IMR-90 (cell line): ENCODE measurements at regions not wholly inside any gene's neighbourhood (a gene's known extent, or its start where the extent isn't known, plus 50 kb on each side); places are given as distances from the start of the nearest gene placed in this dataset.

Experiments used
- ATAC-seq: fragments of 200-7000 bp; cut with Tn5 transposase; 2 replicates; pipeline ENCODE4 v1.9.1; 2020; ENCODE audit warnings: low read depth, mild to moderate bottlenecking, moderate library complexity
- BruUV-seq: library from RNA; stranded (reverse); fragments of 400-500 nt; replicated peaks from 2 replicates; lab custom pipeline; 2021; lab: Mats Ljungman, UMichigan
- CTCF ChIA-PET: fragments of 300-600 bp; formaldehyde crosslinking; extraction: SDS; loops from one replicate; lab custom pipeline; 2021; ENCODE audit warnings: antibody characterized with exemption; lab: Yijun Ruan, JAX
- POLR2A ChIA-PET: fragments of 300-600 bp; sonication (Branson Sonifier 250); formaldehyde crosslinking; loops from one replicate; lab custom pipeline; 2022; ENCODE audit warnings: antibody characterized with exemption; ENCODE audit not compliant: unreplicated experiment; lab: Charles Lee
- DNase-seq: peaks from one replicate; pipeline ENCODE4 v3.0.0; 2013
- H2AFZ ChIP-seq: replicated peaks from 2 replicates; pipeline ENCODE3; 2013; ENCODE audit warnings: low read length, mild to moderate bottlenecking; ENCODE audit not compliant: poor library complexity
- H2AK5ac ChIP-seq: 2 replicates; pipeline ENCODE4 v1.6.1; 2013; ENCODE audit warnings: low read depth, low read length, inconsistent platforms
- H2AK9ac ChIP-seq: replicated peaks from 2 replicates; pipeline ENCODE3; 2013; ENCODE audit warnings: mild to moderate bottlenecking, low read depth, low read length, moderate library complexity; ENCODE audit not compliant: poor library complexity
- H2BK120ac ChIP-seq: 2 replicates; pipeline ENCODE4 v1.6.1; 2013; ENCODE audit warnings: low read depth, low read length, inconsistent platforms
- H2BK15ac ChIP-seq: 3 replicates; pipeline ENCODE4 v1.6.1; 2013; ENCODE audit warnings: low read depth, low read length, inconsistent platforms
- H2BK20ac ChIP-seq: 2 replicates; pipeline ENCODE4 v1.6.1; 2013; ENCODE audit warnings: low read depth, mild to moderate bottlenecking, inconsistent platforms, low read length, moderate library complexity
- H2BK5ac ChIP-seq: 2 replicates; pipeline ENCODE4 v1.6.1; 2013; ENCODE audit warnings: mild to moderate bottlenecking, low read depth, low read length, inconsistent platforms; ENCODE audit not compliant: poor library complexity, severe bottlenecking
- H3K14ac ChIP-seq: replicated peaks from 2 replicates; pipeline ENCODE4 v1.6.1; 2013; ENCODE audit warnings: low read depth, low read length, inconsistent platforms
- H3K18ac ChIP-seq: 2 replicates; pipeline ENCODE4 v1.6.1; 2013; ENCODE audit warnings: low read depth, low read length, control low read depth
- H3K23ac ChIP-seq: 2 replicates; pipeline ENCODE4 v1.6.1; 2013; ENCODE audit warnings: low read depth, low read length, inconsistent platforms
- H3K27ac ChIP-seq: 2 replicates; pipeline ENCODE4 v1.5.1; 2013; ENCODE audit warnings: mild to moderate bottlenecking, control low read depth, low read length; ENCODE audit not compliant: insufficient read depth
- H3K27me3 ChIP-seq: 2 replicates; pipeline ENCODE4 v1.6.1; 2013; ENCODE audit warnings: low read length; ENCODE audit not compliant: control insufficient read depth, insufficient read depth
- H3K36me3 ChIP-seq: 2 replicates; pipeline ENCODE4 v1.6.1; 2013; ENCODE audit warnings: low read length, mixed read lengths; ENCODE audit not compliant: control insufficient read depth, insufficient read depth
- H3K4ac ChIP-seq: 2 replicates; pipeline ENCODE4 v1.6.1; 2013; ENCODE audit warnings: low read depth, low read length, inconsistent platforms
- H3K4me1 ChIP-seq: 2 replicates; pipeline ENCODE4 v1.6.1; 2013; ENCODE audit warnings: low read length, mixed read lengths; ENCODE audit not compliant: control insufficient read depth, insufficient read depth
- H3K4me2 ChIP-seq: 2 replicates; pipeline ENCODE4 v1.6.1; 2013; ENCODE audit warnings: low read depth, mild to moderate bottlenecking, control low read depth, low read length, moderate library complexity
- H3K4me3 ChIP-seq: 2 replicates; pipeline ENCODE4 v1.5.1; 2013; ENCODE audit warnings: low read depth, mild to moderate bottlenecking, control low read depth, low read length, moderate library complexity; ENCODE audit not compliant: insufficient read depth
- H3K56ac ChIP-seq: 2 replicates; pipeline ENCODE4 v1.6.1; 2013; ENCODE audit warnings: low read length, inconsistent platforms; ENCODE audit not compliant: insufficient read depth; ENCODE audit errors: extremely low read depth
- H3K79me1 ChIP-seq, 2 experiments: 2 replicates each; pipeline ENCODE4 v1.6.1; 2013; ENCODE audit warnings: low read length in 2 of 2, inconsistent platforms in 1 of 2, low read depth in 1 of 2
- H3K9ac ChIP-seq: 2 replicates; pipeline ENCODE4 v1.6.1; 2013; ENCODE audit warnings: low read depth, low read length, control low read depth
- H3K9me1 ChIP-seq: 2 replicates; pipeline ENCODE4 v1.6.1; 2013; ENCODE audit warnings: low read length, inconsistent platforms; ENCODE audit not compliant: insufficient read depth
- H3K9me3 ChIP-seq: 2 replicates; pipeline ENCODE4 v1.6.1; 2013; ENCODE audit warnings: low read length; ENCODE audit not compliant: control insufficient read depth, insufficient read depth
- H4K20me1 ChIP-seq: 2 replicates; pipeline ENCODE4 v1.6.1; 2013; ENCODE audit warnings: low read length, inconsistent platforms; ENCODE audit not compliant: insufficient read depth
- H4K5ac ChIP-seq: 2 replicates; pipeline ENCODE4 v1.6.1; 2013; ENCODE audit warnings: mild to moderate bottlenecking, low read depth, low read length, control low read depth
- H4K8ac ChIP-seq, 2 experiments: 2 replicates each; pipeline ENCODE4 v1.6.1; 2013; ENCODE audit warnings: low read depth in 2 of 2, low read length in 2 of 2, control low read depth in 1 of 2, inconsistent platforms in 1 of 2
- H4K91ac ChIP-seq: 2 replicates; pipeline ENCODE4 v1.6.1; 2013; ENCODE audit warnings: low read depth, low read length, inconsistent platforms; ENCODE audit not compliant: insufficient read depth
- BHLHE40 ChIP-seq: fragments of 150-350 bp; IDR thresholded peaks from 2 replicates; pipeline ENCODE4 v1.6.1; 2016; ENCODE audit warnings: mild to moderate bottlenecking, low read depth, low read length
- CEBPB ChIP-seq: IDR thresholded peaks from 2 replicates; pipeline ENCODE4 v1.6.1; 2012; ENCODE audit warnings: low read depth, low read length, improper control_type of control experiment
- CHD1 ChIP-seq: IDR thresholded peaks from 2 replicates; pipeline ENCODE4 v1.6.1; 2012; ENCODE audit warnings: low read depth, low read length, improper control_type of control experiment
- CTCF ChIP-seq: conservative IDR thresholded peaks from 2 replicates; pipeline ENCODE4 v1.5.1; 2012; ENCODE audit warnings: mild to moderate bottlenecking, low read depth, low read length, improper control_type of control experiment
- ELK1 ChIP-seq: fragments of 150-350 bp; IDR thresholded peaks from 2 replicates; pipeline ENCODE4 v1.6.1; 2016; ENCODE audit warnings: low read depth, mild to moderate bottlenecking, low read length, moderate library complexity, borderline replicate concordance
- FOS ChIP-seq: fragments of 150-350 bp; IDR thresholded peaks from 2 replicates; pipeline ENCODE4 v1.6.1; 2016; ENCODE audit warnings: low read depth, low read length
- MAFK ChIP-seq: IDR thresholded peaks from 2 replicates; pipeline ENCODE4 v1.6.1; 2012; ENCODE audit warnings: low read depth, low read length, improper control_type of control experiment
- NFE2L2 ChIP-seq: fragments of 150-350 bp; IDR thresholded peaks from 2 replicates; pipeline ENCODE4 v1.6.1; 2016; ENCODE audit warnings: low read depth, mild to moderate bottlenecking, low read length
- POLR2A ChIP-seq: IDR thresholded peaks from 2 replicates; pipeline ENCODE4 v1.6.1; 2012; ENCODE audit warnings: mild to moderate bottlenecking, low read depth, low read length
- RAD21 ChIP-seq: IDR thresholded peaks from 2 replicates; pipeline ENCODE4 v1.6.1; 2012; ENCODE audit warnings: low read length, improper control_type of control experiment
- RCOR1 ChIP-seq: IDR thresholded peaks from 2 replicates; pipeline ENCODE4 v1.6.1; 2012; ENCODE audit warnings: mild to moderate bottlenecking, low read length, improper control_type of control experiment; ENCODE audit not compliant: insufficient replicate concordance
- WGBS, 2 experiments: methylation state at CpG; one replicate each; pipeline versions ENCODE4 v1.1.5 to v1.1.7; 2013; ENCODE audit warnings: missing lambda C conversion rate in 2 of 2; ENCODE audit not compliant: insufficient read length in 1 of 2; ENCODE audit errors: extremely low coverage in 2 of 2; 5-methylcytosine and 5-hydroxymethylcytosine counted together
- dilution Hi-C: fragments of 300-500 bp; cut with HindIII; formaldehyde crosslinking; loops from one replicate; pipeline ENCODE4 v1.14.3; 2018; ENCODE audit warnings: low sequenced_read_pairs; ENCODE audit not compliant: unreplicated experiment
- in situ Hi-C: fragments of 300-500 bp; cut with MboI; formaldehyde crosslinking; loops from 3 replicates; pipeline ENCODE4 v1.14.3; 2019; ENCODE audit warnings: low sequenced_read_pairs, inconsistent platforms, mixed read lengths
- intact Hi-C: fragments of 100-400 bp; cut with micrococcal nuclease; formaldehyde crosslinking; loops from 2 replicates; pipeline ENCODE4 v1.10.0; 2022

GRCh38 chr10:44853796-44854195, 57.3 kb upstream of the TMEM72 start:
- WGBS, 2 experiments = 86% methylated on average over 1 of the region's 6 CpGs; no CpG with 5 or more reads in 1 of the 2 experiments
- in situ Hi-C loops = loop anchor here (25.0 kb wide), 1 partner anchor 791 kb away; no protein-coding TSS in a partner anchor
- POLR2A ChIA-PET = interaction anchor here (0.6 kb wide), 1 partner anchor 451 kb away, joined by 5 read pairs; no protein-coding TSS in a partner anchor

More at GRCh38 chr10:44853796-44854195, 57.3 kb upstream of the TMEM72 start:
- no peak overlapping the region for H2BK120ac ChIP-seq
- H4K5ac ChIP-seq = no peak overlapping the region
- no peak overlapping the region for H2AK5ac ChIP-seq
- no peaks in the 10 kb centered on the region for H4K20me1 ChIP-seq
- H3K23ac ChIP-seq = no peak overlapping the region
- H3K4ac ChIP-seq = 0 out of 2 replicates have a peak overlapping the region, but pooled peaks have one; percentile 4
- BruUV-seq = no TSS peak
- H3K9me3 ChIP-seq = peaks cover 3% of the 10 kb centered on the region; the same call in 1 of the 2 replicates
- H3K9me1 ChIP-seq = no peaks in the 10 kb centered on the region
- DNase-seq (no peak), ATAC-seq (no peak)
- H3K14ac ChIP-seq = no peak overlapping the region
- no peak overlapping the region for H3K4me2 ChIP-seq
- H3K9ac ChIP-seq = no peak overlapping the region
- CTCF ChIA-PET = interaction anchor here (0.6 to 1.3 kb wide), 7 partner anchors 8 to 1181 kb away, joined by 3 to 6 read pairs (median 5); no protein-coding TSS in a partner anchor
- no peak overlapping the region for H3K27ac ChIP-seq
- dilution Hi-C loops = no loop called here
- no peaks in the 10 kb centered on the region; the same call in 1 of the 2 replicates for H3K4me1 ChIP-seq
- no peak overlapping the region for H2AFZ ChIP-seq
- H2AK9ac ChIP-seq = no peak overlapping the region
- no peak for TF ChIP-seq RCOR1
- TF ChIP-seq CEBPB = no peak
- TF ChIP-seq ELK1 = no peak
- no peak for TF ChIP-seq POLR2A
- TF ChIP-seq BHLHE40 = no peak
- no peak for TF ChIP-seq MAFK
- no peak for TF ChIP-seq CTCF
- TF ChIP-seq RAD21 = no peak
- TF ChIP-seq FOS = no peak
- no peak for TF ChIP-seq CHD1
- TF ChIP-seq NFE2L2 = no peak
- H2BK5ac ChIP-seq = no peak overlapping the region
- no peaks in the 10 kb centered on the region for H3K36me3 ChIP-seq
- no peaks in the 10 kb centered on the region for H3K27me3 ChIP-seq
- no peak overlapping the region for H2BK20ac ChIP-seq
- H4K91ac ChIP-seq = no peak overlapping the region
- H3K4me3 ChIP-seq = no peak overlapping the region
- no peak overlapping the region for H4K8ac ChIP-seq
- intact Hi-C loops = loop anchor here (10.0 kb wide), 2 partner anchors 119 to 289 kb away; no protein-coding TSS in a partner anchor
- no peaks in the 10 kb centered on the region for H3K79me1 ChIP-seq
- no peak overlapping the region for H3K18ac ChIP-seq
- no peak overlapping the region; the same call in 2 of the 3 replicates for H2BK15ac ChIP-seq
- H3K56ac ChIP-seq = no peak overlapping the region
